ENCODE measurements at regions not wholly inside any gene's neighbourhood (a gene's known extent, or its start where the extent isn't known, plus 50 kb on each side); places are given as distances from the start of the nearest gene placed in this dataset.

DNA sequence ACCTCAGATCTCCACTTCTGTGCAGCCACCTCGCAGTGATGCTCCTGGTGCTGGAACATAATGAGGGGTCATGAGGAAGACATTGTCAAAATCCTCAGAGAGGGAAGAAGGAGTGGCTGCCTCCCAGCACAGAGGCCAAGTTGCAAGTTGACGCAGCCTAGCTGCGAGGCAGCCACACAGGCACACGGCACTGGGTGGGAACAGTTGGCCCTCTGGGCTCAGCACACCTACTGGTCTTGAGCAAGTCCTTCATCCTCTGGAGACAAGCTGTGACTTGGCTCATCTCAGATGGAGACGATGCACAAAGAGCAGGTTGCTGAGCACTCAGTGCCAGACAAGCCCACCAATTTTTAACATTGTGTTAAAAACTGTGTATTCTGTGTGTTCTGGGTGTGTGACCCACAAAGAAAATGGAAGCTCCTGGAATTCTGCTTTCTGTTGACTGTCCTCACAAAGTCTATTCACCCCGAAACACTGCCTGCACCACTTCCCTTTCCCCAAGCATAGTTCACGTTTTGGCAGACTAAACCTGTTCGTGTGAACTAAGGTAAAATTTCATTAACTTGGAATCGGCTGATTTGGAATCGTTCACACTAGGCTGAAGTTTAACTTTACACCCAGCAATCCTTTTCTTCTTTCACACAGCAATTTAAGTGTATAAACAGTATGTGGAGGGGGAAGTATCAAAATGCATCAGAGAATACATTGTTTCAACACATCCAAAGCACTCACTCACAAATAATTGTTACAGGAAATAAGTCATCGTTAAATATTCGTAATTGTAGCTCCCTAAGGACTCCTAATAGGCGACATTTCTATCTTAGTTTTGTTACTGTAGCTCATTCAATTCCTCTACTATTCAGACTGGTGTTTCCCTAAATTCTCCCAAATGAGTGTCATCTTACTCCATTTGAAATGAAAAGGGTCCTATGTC, 266.6 kb upstream of the ID2 start (continued):
- TF ChIP-seq, protein P1, sequence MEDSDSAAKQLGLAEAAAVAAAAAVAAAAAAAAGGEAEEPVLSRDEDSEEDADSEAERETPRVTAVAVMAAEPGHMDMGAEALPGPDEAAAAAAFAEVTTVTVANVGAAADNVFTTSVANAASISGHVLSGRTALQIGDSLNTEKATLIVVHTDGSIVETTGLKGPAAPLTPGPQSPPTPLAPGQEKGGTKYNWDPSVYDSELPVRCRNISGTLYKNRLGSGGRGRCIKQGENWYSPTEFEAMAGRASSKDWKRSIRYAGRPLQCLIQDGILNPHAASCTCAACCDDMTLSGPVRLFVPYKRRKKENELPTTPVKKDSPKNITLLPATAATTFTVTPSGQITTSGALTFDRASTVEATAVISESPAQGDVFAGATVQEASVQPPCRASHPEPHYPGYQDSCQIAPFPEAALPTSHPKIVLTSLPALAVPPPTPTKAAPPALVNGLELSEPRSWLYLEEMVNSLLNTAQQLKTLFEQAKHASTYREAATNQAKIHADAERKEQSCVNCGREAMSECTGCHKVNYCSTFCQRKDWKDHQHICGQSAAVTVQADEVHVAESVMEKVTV (CRISPR knock-in tag; IDR thresholded peaks at IDR 0.05): no peak
- TF ChIP-seq CBFA2T3 (IDR thresholded peaks at IDR 0.05) (no peak), C11orf30 (IDR thresholded peaks at IDR 0.05; ENCODE audit: low read depth) (no peak), KDM4B (IDR thresholded peaks at IDR 0.05; ENCODE audit: borderline replicate concordance in 2 of 2, low read depth in 1 of 2) (no peak), CREBBP (IDR thresholded peaks at IDR 0.05; ENCODE audit: low read depth, low read length) (no peak), MCM3 (IDR thresholded peaks at IDR 0.05) (no peak), HNRNPLL (IDR thresholded peaks at IDR 0.05; ENCODE audit: low read depth, low read length, poor library complexity, severe bottlenecking) (no peak), SMAD4 (CRISPR knock-in tag; conservative IDR thresholded peaks at IDR 0.05) (no peak), PPARD (CRISPR knock-in tag; IDR thresholded peaks at IDR 0.05) (no peak)

Data from K562 (cell line).